K562 (cell line): ENCODE measurements at regions not wholly inside any gene's neighbourhood (a gene's known extent, or its start where the extent isn't known, plus 50 kb on each side); places are given as distances from the start of the nearest gene placed in this dataset.
A peak's percentile ranks its signal among the peaks of the same experiment; 100 is the strongest.

Source experiments
- ATAC-seq: fragments of 200-7000 bp; cut with Tn5 transposase; 3 replicates; pipeline ENCODE4 v1.9.1; 2020; ENCODE audit warnings: moderate library complexity
- BruUV-seq: library from RNA; stranded (reverse); fragments of 400-500 nt; replicated peaks from 2 replicates; lab custom pipeline; 2021; lab: Mats Ljungman, UMichigan
- CTCF ChIA-PET: fragments of 300-600 bp; formaldehyde crosslinking; extraction: SDS; loops from one replicate; lab custom pipeline; 2021; ENCODE audit warnings: low intra/inter-chr PET ratio; lab: Yijun Ruan, JAX
- POLR2A ChIA-PET: fragments of 300-600, 350-650 bp; sonication (Branson Sonifier 250); formaldehyde crosslinking; extraction: SDS; loops from one replicate; lab custom pipeline; 2021; ENCODE audit warnings: antibody characterized with exemption, inconsistent platforms; lab: Yijun Ruan, JAX
- DNase-seq, 4 experiments: peaks; one replicate each; pipeline versions ENCODE4 v3.0.0 to v3.0.0-alpha.2; 2011 to 2018; ENCODE audit warnings: low spot score in 3 of 4, mixed read lengths in 3 of 4; ENCODE audit errors: extremely low read depth in 1 of 4
- FAIRE-seq: peaks from 2 replicates; lab custom pipeline; 2011; peaks lifted over from hg19 to GRCh38; lab: Jason Lieb, UNC
- H2AFZ ChIP-seq: 2 replicates; pipeline ENCODE4 v1.6.0; 2011; ENCODE audit warnings: low read depth, low read length, control low read depth, inconsistent platforms
- H3K27ac ChIP-seq: fragments of 200-600 bp; 3 replicates; pipeline ENCODE4 v1.8.0; 2011; ENCODE audit warnings: low read depth, mild to moderate bottlenecking, control low read depth, inconsistent platforms, low read length, moderate library complexity, mixed read lengths; ENCODE audit errors: extremely low read depth
- H3K27me3 ChIP-seq, 2 experiments: fragments of 300-600 bp in 1 of 2; 2 replicates in 1 of 2; 3 replicates in 1 of 2; pipeline versions ENCODE4 v1.6.0 to v1.8.0; 2011; ENCODE audit warnings: inconsistent platforms in 2 of 2, low read length in 2 of 2, mild to moderate bottlenecking in 1 of 2, mixed read lengths in 1 of 2, moderate library complexity in 1 of 2; ENCODE audit not compliant: control insufficient read depth in 2 of 2, insufficient read depth in 2 of 2
- H3K36me3 ChIP-seq: fragments of 300-600 bp; 3 replicates; pipeline ENCODE4 v1.8.0; 2011; ENCODE audit warnings: mild to moderate bottlenecking, low read length, inconsistent platforms; ENCODE audit not compliant: control insufficient read depth, insufficient read depth
- H3K4me1 ChIP-seq, 2 experiments: fragments of 200-600 bp in 1 of 2; replicated peaks in 1 of 2; 2 replicates in 1 of 2; 3 replicates in 1 of 2; pipeline versions ENCODE4 v1.5.1 to v1.8.0; 2011; ENCODE audit warnings: inconsistent platforms in 2 of 2, low read length in 2 of 2, mild to moderate bottlenecking in 1 of 2, mixed read lengths in 1 of 2, moderate library complexity in 1 of 2; ENCODE audit not compliant: control insufficient read depth in 2 of 2, insufficient read depth in 2 of 2
- H3K4me2 ChIP-seq: 2 replicates; pipeline ENCODE4 v1.6.1; 2011; ENCODE audit warnings: low read length, control low read depth, inconsistent platforms, mixed read lengths; ENCODE audit not compliant: insufficient read depth
- H3K4me3 ChIP-seq: fragments of 200-600 bp; sonication (generic), shearing (Covaris generic); 2 replicates; pipeline ENCODE4 v1.5.1; 2016; ENCODE audit warnings: control low read depth, inconsistent platforms
- H3K79me2 ChIP-seq: fragments of 200-600 bp; 3 replicates; pipeline ENCODE4 v1.8.0; 2011; ENCODE audit warnings: low read length, inconsistent platforms; ENCODE audit not compliant: control insufficient read depth, insufficient read depth
- H3K9ac ChIP-seq, 2 experiments: 2 replicates each; pipeline versions ENCODE4 v1.6.0 to v1.6.1; 2011; ENCODE audit warnings: low read depth in 2 of 2, low read length in 2 of 2, control low read depth in 1 of 2, inconsistent platforms in 1 of 2, mild to moderate bottlenecking in 1 of 2, mixed read lengths in 1 of 2; ENCODE audit not compliant: insufficient read depth in 1 of 2
- H3K9me1 ChIP-seq: one replicate; pipeline ENCODE4 v1.6.0; 2011; ENCODE audit warnings: inconsistent platforms, mild to moderate bottlenecking, low read length, moderate library complexity; ENCODE audit not compliant: control insufficient read depth, insufficient read depth
- H3K9me3 ChIP-seq: replicated peaks from 2 replicates; pipeline ENCODE4 v1.5.1; 2011; ENCODE audit warnings: low read depth, low read length, inconsistent platforms; ENCODE audit not compliant: control insufficient read depth, insufficient read depth
- H4K20me1 ChIP-seq: replicated peaks from 2 replicates; pipeline ENCODE4 v1.6.1; 2011; ENCODE audit warnings: low read length, inconsistent platforms, mixed read lengths; ENCODE audit not compliant: control insufficient read depth, insufficient read depth
- BDP1 ChIP-seq: IDR thresholded peaks from 3 replicates; pipeline ENCODE4 v1.6.1; 2011; ENCODE audit not compliant: insufficient read length, insufficient read depth
- CBFB ChIP-seq: sonication (generic); formaldehyde crosslinking; IDR thresholded peaks from 2 replicates; pipeline ENCODE4 v1.4.0; 2020; ENCODE audit warnings: mild to moderate bottlenecking, missing genetic modification reagents
- FOXP1 ChIP-seq: sonication (generic); formaldehyde crosslinking; IDR thresholded peaks from 2 replicates; pipeline ENCODE4 v1.8.0; 2022; ENCODE audit warnings: mild to moderate bottlenecking, missing genetic modification reagents
- GATA2 ChIP-seq: sonication (generic); formaldehyde crosslinking; IDR thresholded peaks from 2 replicates; pipeline ENCODE4 v1.4.0; 2020; ENCODE audit warnings: mild to moderate bottlenecking, missing genetic modification reagents
- HDAC1 ChIP-seq, 2 experiments: fragments of 450-650 bp; IDR thresholded peaks; 2 replicates each; pipeline ENCODE4 v1.6.1; 2016 to 2017; ENCODE audit warnings: inconsistent platforms in 1 of 2, mild to moderate bottlenecking in 1 of 2, moderate library complexity in 1 of 2
- MEF2A ChIP-seq: IDR thresholded peaks from 2 replicates; pipeline ENCODE4 v1.6.1; 2011; ENCODE audit warnings: low read depth, mild to moderate bottlenecking, low read length, moderate library complexity; ENCODE audit not compliant: control insufficient read depth
- PREB ChIP-seq: sonication (generic); formaldehyde crosslinking; IDR thresholded peaks from 2 replicates; pipeline ENCODE4 v1.8.1; 2023; ENCODE audit warnings: mild to moderate bottlenecking, missing genetic modification reagents
- RBBP5 ChIP-seq: fragments of 200-600 bp; sonication (generic); IDR thresholded peaks from 2 replicates; pipeline ENCODE4 v1.6.1; 2012; ENCODE audit warnings: borderline replicate concordance, mild to moderate bottlenecking, low read length, control low read depth, inconsistent platforms; ENCODE audit not compliant: insufficient read depth, poor library complexity, severe bottlenecking
- SETDB1 ChIP-seq: IDR thresholded peaks from one replicate; pipeline ENCODE4 v1.6.1; 2012; ENCODE audit warnings: low read length, control low read depth, inconsistent platforms
- SMAD3 ChIP-seq: fragments of 450-650 bp; formaldehyde crosslinking; conservative IDR thresholded peaks from 2 replicates; pipeline ENCODE4 v1.4.0; 2020; ENCODE audit warnings: mild to moderate bottlenecking
- ZNF316 ChIP-seq: fragments of 450-650 bp; IDR thresholded peaks from 2 replicates; pipeline ENCODE4 v1.6.1; 2016
- ZNF778 ChIP-seq: fragments of 450-650 bp; formaldehyde crosslinking; IDR thresholded peaks from 2 replicates; pipeline ENCODE4 v1.4.0; 2020; ENCODE audit warnings: mild to moderate bottlenecking, moderate library complexity
- in situ Hi-C: fragments of 300-500 bp; cut with MboI; formaldehyde crosslinking; loops from 4 replicates; pipeline ENCODE4 v1.15.0; 2018; ENCODE audit warnings: inconsistent platforms, mixed read lengths
- intact Hi-C: fragments of 100-400 bp; cut with micrococcal nuclease; formaldehyde crosslinking; loops from 2 replicates; pipeline ENCODE4 v1.14.2; 2022

DNA sequence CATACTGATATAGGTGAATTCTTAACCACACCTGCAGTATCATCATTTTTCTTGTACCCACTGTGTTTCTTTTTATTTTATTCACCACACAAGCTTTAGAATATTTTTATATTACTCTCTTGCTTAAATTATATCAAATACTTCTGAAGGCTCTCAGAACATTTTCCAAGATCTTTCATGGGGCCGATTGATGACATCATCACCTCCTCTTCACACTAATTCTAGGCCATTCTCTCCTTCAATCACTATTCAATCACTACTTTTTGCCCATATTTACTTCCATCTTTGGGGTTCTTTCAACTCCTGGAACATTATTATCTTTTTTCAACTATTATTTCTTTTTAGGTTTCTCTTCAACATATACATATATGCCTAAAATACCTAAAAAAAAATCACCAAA, 1438.8 kb upstream of the ALCAM start (continued):
- TF ChIP-seq RBBP5: no peak
- TF ChIP-seq CBFB: no peak
- TF ChIP-seq MEF2A: no peak
- TF ChIP-seq BDP1: no peak
- no peak for TF ChIP-seq HDAC1 (IDR thresholded peaks at IDR 0.05)
- no peak for TF ChIP-seq PREB (CRISPR knock-in tag)
- no peak for TF ChIP-seq ZNF778 (CRISPR knock-in tag)
- TF ChIP-seq SETDB1: no peak
- no peak for TF ChIP-seq SMAD3
- TF ChIP-seq GATA2 (CRISPR knock-in tag): no peak

- no peaks in the 10 kb centered on the region for H3K4me1 ChIP-seq
- no TSS peak for BruUV-seq
- intact Hi-C loops: no loop called here
- DNase-seq (no peak), FAIRE-seq (no peak), ATAC-seq (no peak)
- no peaks in the 10 kb centered on the region for H4K20me1 ChIP-seq
- TF ChIP-seq ZNF316: peak; percentile 23; the same call in 1 of the 2 replicates
- TF ChIP-seq FOXP1: no peak
- POLR2A ChIA-PET: no interaction called here
- H3K79me2 ChIP-seq: no peaks in the 10 kb centered on the region
- H3K4me3 ChIP-seq: no peak overlapping the region
- H3K36me3 ChIP-seq: no peaks in the 10 kb centered on the region
- CTCF ChIA-PET: no interaction called here
- H3K9me3 ChIP-seq: no peaks in the 10 kb centered on the region
- H3K9me1 ChIP-seq: no peaks in the 10 kb centered on the region
- H3K27ac ChIP-seq: no peak overlapping the region
- H3K27me3 ChIP-seq: no peaks in the 10 kb centered on the region
- no peak overlapping the region for H2AFZ ChIP-seq
- in situ Hi-C loops: no loop called here
- no peak overlapping the region for H3K9ac ChIP-seq
- no peak overlapping the region for H3K4me2 ChIP-seq
Observed at GRCh38 chr3:103937094-103937493, 1429.6 kb upstream of the ALCAM start.
